Globus pallidus (tissue), 1 donor: ENCODE measurements at regions not wholly inside any gene's neighbourhood (a gene's known extent, or its start where the extent isn't known, plus 50 kb on each side); places are given as distances from the start of the nearest gene placed in this dataset.

ENCODE experiments used
- DNase-seq: peaks from one replicate; pipeline ENCODE4 v3.0.0-alpha.2; 2015; ENCODE audit warnings: low spot score

GRCh38 chr20:22652681-22653588, 68.6 kb upstream of the FOXA2 start:
- no peak for DNase-seq

- no peak for DNase-seq
These were observed 69.6 kb upstream of the FOXA2 start for GRCh38 chr20:22653658-22654642.

GRCh38 chr20:22663528-22664025, 79.2 kb upstream of the FOXA2 start:
- DNase-seq: no peak

- DNase-seq: no peak
These were observed 82.8 kb upstream of the FOXA2 start for GRCh38 chr20:22667198-22667597.

- no peak for DNase-seq
These were observed 87.8 kb upstream of the FOXA2 start for GRCh38 chr20:22672191-22672590.

GRCh38 chr20:22673467-22673866, 89.1 kb upstream of the FOXA2 start:
- DNase-seq: no peak

- no peak for DNase-seq
These were observed 91.0 kb upstream of the FOXA2 start for GRCh38 chr20:22675341-22675740.

- no peak for DNase-seq
These were observed 94.3 kb upstream of the FOXA2 start for GRCh38 chr20:22678678-22679077.

- no peak for DNase-seq
These were observed 94.8 kb upstream of the FOXA2 start for GRCh38 chr20:22679197-22679596.

GRCh38 chr20:22680031-22680740, 95.8 kb upstream of the FOXA2 start:
- DNase-seq: no peak

- DNase-seq: no peak
These were observed 97.3 kb upstream of the FOXA2 start for GRCh38 chr20:22681591-22682248.

- DNase-seq: no peak
These were observed 98.0 kb upstream of the FOXA2 start for GRCh38 chr20:22682381-22682780.

- DNase-seq: peak; percentile 65
These were observed 99.8 kb upstream of the FOXA2 start for GRCh38 chr20:22684072-22684762.

GRCh38 chr20:22684763-22685443, 100.5 kb upstream of the FOXA2 start:
- DNase-seq: no peak

GRCh38 chr20:22686097-22686496, 101.7 kb upstream of the FOXA2 start:
- DNase-seq: peak; percentile 51

- no peak for DNase-seq
These were observed 103.4 kb upstream of the FOXA2 start for GRCh38 chr20:22687676-22688349.

- DNase-seq: no peak
These were observed 104.1 kb upstream of the FOXA2 start for GRCh38 chr20:22688485-22688884.

- no peak for DNase-seq
These were observed 104.9 kb upstream of the FOXA2 start for GRCh38 chr20:22689266-22689665.

- no peak for DNase-seq
These were observed 105.6 kb upstream of the FOXA2 start for GRCh38 chr20:22690000-22690399.
